GM18861 (cell line): ENCODE measurements at regions not wholly inside any gene's neighbourhood (a gene's known extent, or its start where the extent isn't known, plus 50 kb on each side); places are given as distances from the start of the nearest gene placed in this dataset.
A peak's percentile ranks its signal among the peaks of the same experiment; 100 is the strongest.
"Not testable (repeated sequence)": the region's sequence is repeated elsewhere in the genome, so short reads cannot be mapped to it uniquely, and the experiment has no call there.

Source experiments
- ATAC-seq: cut with Tn5 transposase; IDR thresholded peaks from one replicate; pipeline ENCODE4 v1.9.1; 2021; ENCODE audit not compliant: unreplicated experiment

- ATAC-seq: no peak
Observed at GRCh38 chr9:106479679-106480078, 383.3 kb upstream of the ZNF462 start.

- ATAC-seq: no peak
Observed at GRCh38 chr9:106481013-106481609, 381.9 kb upstream of the ZNF462 start.

- ATAC-seq: peak; percentile 52
Observed at GRCh38 chr9:106482733-106483132, 380.2 kb upstream of the ZNF462 start.

GRCh38 chr9:106486685-106487084, 376.3 kb upstream of the ZNF462 start:
- ATAC-seq: no peak

GRCh38 chr9:106487266-106487665, 375.7 kb upstream of the ZNF462 start:
- ATAC-seq: no peak

- not testable (repeated sequence) for ATAC-seq
Observed at GRCh38 chr9:106492126-106492525, 370.8 kb upstream of the ZNF462 start.

- ATAC-seq: no peak
Observed at GRCh38 chr9:106500171-106500570, 362.8 kb upstream of the ZNF462 start.

- ATAC-seq: not testable (repeated sequence)
Observed at GRCh38 chr9:106501210-106501609, 361.8 kb upstream of the ZNF462 start.

GRCh38 chr9:106502930-106503329, 360.0 kb upstream of the ZNF462 start:
- ATAC-seq: no peak

- ATAC-seq: no peak
Observed at GRCh38 chr9:106503759-106504158, 359.2 kb upstream of the ZNF462 start.

- ATAC-seq: no peak
Observed at GRCh38 chr9:106526716-106527204, 336.2 kb upstream of the ZNF462 start.

- ATAC-seq: no peak
Observed at GRCh38 chr9:106528158-106528557, 334.8 kb upstream of the ZNF462 start.

- ATAC-seq: no peak
Observed at GRCh38 chr9:106529616-106530015, 333.4 kb upstream of the ZNF462 start.

GRCh38 chr9:106531491-106531890, 331.5 kb upstream of the ZNF462 start:
- no peak for ATAC-seq

- no peak for ATAC-seq
Observed at GRCh38 chr9:106532306-106533015, 330.5 kb upstream of the ZNF462 start.

- ATAC-seq: no peak
Observed at GRCh38 chr9:106534800-106535199, 328.2 kb upstream of the ZNF462 start.

GRCh38 chr9:106535439-106535838, 327.5 kb upstream of the ZNF462 start:
- ATAC-seq: no peak

GRCh38 chr9:106557996-106558667, 304.8 kb upstream of the ZNF462 start:
- ATAC-seq: no peak

- no peak for ATAC-seq
Observed at GRCh38 chr9:106560540-106560939, 302.4 kb upstream of the ZNF462 start.

- ATAC-seq: no peak
Observed at GRCh38 chr9:106575823-106576222, 287.1 kb upstream of the ZNF462 start.

- no peak for ATAC-seq
Observed at GRCh38 chr9:106576232-106576760, 286.7 kb upstream of the ZNF462 start.

- ATAC-seq: no peak
Observed at GRCh38 chr9:106577121-106577520, 285.8 kb upstream of the ZNF462 start.
